ENCODE measurements at regions not wholly inside any gene's neighbourhood (a gene's known extent, or its start where the extent isn't known, plus 50 kb on each side); places are given as distances from the start of the nearest gene placed in this dataset.

DNA sequence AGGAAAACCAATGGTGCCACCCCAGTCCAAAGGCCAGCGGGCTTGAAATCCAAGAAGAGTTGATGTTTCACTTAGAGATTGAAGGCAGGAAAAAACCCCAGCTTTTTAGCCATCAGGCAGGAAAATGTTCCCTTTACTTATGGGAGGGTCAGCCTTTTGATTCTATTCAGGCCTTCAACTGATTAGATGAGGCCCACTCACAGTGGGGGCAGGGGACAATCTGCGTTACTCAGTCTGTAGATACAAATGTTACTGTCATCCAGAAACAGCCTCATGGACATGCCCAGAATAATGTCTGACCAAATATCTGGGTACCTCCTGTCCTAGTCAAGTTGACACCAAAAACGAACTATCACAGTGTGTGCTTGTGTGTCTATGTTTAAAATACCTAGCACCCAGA is 121.2 kb upstream of the KCNQ5 start:
- no peak for TF ChIP-seq CTCF (IDR thresholded peaks at IDR 0.05)
- TF ChIP-seq POLR2A (IDR thresholded peaks at IDR 0.05): no peak

Data from body of pancreas (tissue), 4 donors.